HCT116 (cell line): ENCODE measurements at regions not wholly inside any gene's neighbourhood (a gene's known extent, or its start where the extent isn't known, plus 50 kb on each side); places are given as distances from the start of the nearest gene placed in this dataset.

Experiments
- ATAC-seq: fragments of 200-7000 bp; cut with Tn5 transposase; 2 replicates; pipeline ENCODE4 v1.9.1; 2020; ENCODE audit warnings: mild to moderate bottlenecking, moderate library complexity
- BruUV-seq: library from RNA; stranded (reverse); fragments of 400-500 nt; replicated peaks from 2 replicates; lab custom pipeline; 2021; lab: Mats Ljungman, UMichigan
- CTCF ChIA-PET: fragments of 300-600 bp; sonication (Branson Sonifier 250); formaldehyde crosslinking; loops from one replicate; lab custom pipeline; 2021; ENCODE audit warnings: antibody characterized with exemption; lab: Charles Lee
- POLR2A ChIA-PET: fragments of 300-600, 350-600 bp; sonication (Branson Sonifier 250); formaldehyde crosslinking; loops from one replicate; lab custom pipeline; 2021; ENCODE audit warnings: antibody characterized with exemption; lab: Charles Lee
- RAD21 ChIA-PET, 2 experiments: fragments of 300-600 bp; sonication (Branson Sonifier 250); formaldehyde crosslinking; loops; one replicate each; lab custom pipeline; 2023; ENCODE audit warnings: low total read pairs in 2 of 2; ENCODE audit not compliant: uncharacterized antibody in 2 of 2, unreplicated experiment in 2 of 2, low non-redundant PET in 1 of 2; lab: Charles Lee
- DNase-seq: peaks from one replicate; pipeline ENCODE4 v3.0.0-alpha.2; 2010; ENCODE audit warnings: low read depth, low spot score
- H2AFZ ChIP-seq: fragments of 200-600 bp; shearing (Covaris generic), sonication (generic); 2 replicates; pipeline ENCODE4 v1.6.1; 2017; ENCODE audit warnings: low read depth, mixed run types, mixed read lengths, antibody characterized with exemption, low read length; ENCODE audit not compliant: poor library complexity, severe bottlenecking
- H3K27ac ChIP-seq: 2 replicates; pipeline ENCODE4 v1.5.1; 2012; ENCODE audit warnings: low read depth, low read length
- H3K27me3 ChIP-seq: fragments of 200-600 bp; sonication (generic); 2 replicates; pipeline ENCODE4 v1.6.1; 2016; ENCODE audit warnings: mixed run types, low read length, mixed read lengths; ENCODE audit not compliant: insufficient read depth
- H3K36me3 ChIP-seq, 2 experiments: fragments of 200-500 bp in 1 of 2; fragments of 200-600 bp in 1 of 2; sonication (Bioruptor generic) in 1 of 2; sonication (generic) in 1 of 2; 2 replicates each; pipeline versions ENCODE4 v1.5.1 to v1.6.1; 2014 to 2016; ENCODE audit warnings: low read length in 2 of 2, inconsistent platforms in 1 of 2, mixed read lengths in 1 of 2, mixed run types in 1 of 2; ENCODE audit not compliant: insufficient read depth in 2 of 2, control insufficient read depth in 1 of 2
- H3K4me1 ChIP-seq, 2 experiments: fragments of 200-600 bp in 1 of 2; sonication (generic) in 1 of 2; 2 replicates each; pipeline versions ENCODE4 v1.5.1 to v1.6.1; 2012 to 2017; ENCODE audit warnings: low read length in 2 of 2, inconsistent platforms in 1 of 2, mild to moderate bottlenecking in 1 of 2, mixed read lengths in 1 of 2, mixed run types in 1 of 2, moderate library complexity in 1 of 2; ENCODE audit not compliant: insufficient read depth in 2 of 2, control insufficient read depth in 1 of 2
- H3K4me2 ChIP-seq: fragments of 200-600 bp; sonication (generic); 2 replicates; pipeline ENCODE4 v1.6.1; 2017; ENCODE audit warnings: mixed run types, low read length, mixed read lengths
- H3K4me3 ChIP-seq, 2 experiments: fragments of 200-600 bp in 1 of 2; sonication (generic) in 1 of 2; replicated peaks in 1 of 2; 2 replicates each; pipeline ENCODE4 v1.5.1; 2011 to 2016; ENCODE audit warnings: low read length in 2 of 2, control low read depth in 1 of 2, low read depth in 1 of 2, mild to moderate bottlenecking in 1 of 2, mixed read lengths in 1 of 2, mixed run types in 1 of 2
- H3K79me2 ChIP-seq: fragments of 200-600 bp; sonication (generic); 2 replicates; pipeline ENCODE4 v1.6.1; 2017; ENCODE audit warnings: mild to moderate bottlenecking, mixed run types, low read length, moderate library complexity, mixed read lengths; ENCODE audit not compliant: insufficient read depth
- H3K9ac ChIP-seq: fragments of 200-600 bp; sonication (generic); 2 replicates; pipeline ENCODE4 v1.6.1; 2016; ENCODE audit warnings: low read length, mixed read lengths
- H3K9me2 ChIP-seq: fragments of 200-600 bp; sonication (generic), shearing (Covaris generic); 2 replicates; pipeline ENCODE4 v1.6.1; 2017; ENCODE audit warnings: mixed run types, mild to moderate bottlenecking, moderate library complexity; ENCODE audit not compliant: insufficient read depth
- H3K9me3 ChIP-seq, 2 experiments: fragments of 200-500 bp in 1 of 2; fragments of 200-600 bp in 1 of 2; sonication (Bioruptor generic) in 1 of 2; sonication (generic) in 1 of 2; 2 replicates each; pipeline ENCODE4 v1.6.1; 2014 to 2017; ENCODE audit warnings: low read length in 2 of 2, mixed read lengths in 2 of 2, inconsistent platforms in 1 of 2, low read depth in 1 of 2, mild to moderate bottlenecking in 1 of 2, mixed run types in 1 of 2, moderate library complexity in 1 of 2; ENCODE audit not compliant: control insufficient read depth in 1 of 2, insufficient read depth in 1 of 2
- H4K20me1 ChIP-seq: fragments of 200-600 bp; sonication (generic), shearing (Covaris generic); 2 replicates; pipeline ENCODE4 v1.6.1; 2017; ENCODE audit warnings: mixed run types, mild to moderate bottlenecking, moderate library complexity; ENCODE audit not compliant: insufficient read depth
- CBX3 ChIP-seq: IDR thresholded peaks from 2 replicates; pipeline ENCODE4 v1.6.1; 2012; ENCODE audit warnings: low read depth
- CEBPB ChIP-seq: IDR thresholded peaks from 2 replicates; pipeline ENCODE4 v1.6.1; 2012; ENCODE audit warnings: low read depth
- ELF1 ChIP-seq: IDR thresholded peaks from 2 replicates; pipeline ENCODE4 v1.6.1; 2012; ENCODE audit warnings: low read depth, borderline replicate concordance
- EZH2 ChIP-seq: fragments of 200-600 bp; sonication (generic); IDR thresholded peaks from 2 replicates; pipeline ENCODE4 v1.6.1; 2017; ENCODE audit warnings: antibody characterized with exemption, mixed run types
- JUND ChIP-seq: IDR thresholded peaks from 2 replicates; pipeline ENCODE4 v1.6.1; 2012
- POLR2AphosphoS5 ChIP-seq: IDR thresholded peaks from 2 replicates; pipeline ENCODE4 v1.6.1; 2011; ENCODE audit warnings: mild to moderate bottlenecking, low read depth, low read length, moderate library complexity
- RAD21 ChIP-seq: IDR thresholded peaks from 2 replicates; pipeline ENCODE4 v1.6.1; 2012; ENCODE audit warnings: low read depth, mild to moderate bottlenecking
- SIN3A ChIP-seq: IDR thresholded peaks from 2 replicates; pipeline ENCODE4 v1.6.1; 2012; ENCODE audit warnings: low read depth
- SRF ChIP-seq: IDR thresholded peaks from 2 replicates; pipeline ENCODE4 v1.6.1; 2012; ENCODE audit warnings: low read depth
- TCF7L2 ChIP-seq: IDR thresholded peaks from 2 replicates; pipeline ENCODE4 v1.7.0; 2011; ENCODE audit warnings: borderline replicate concordance, inconsistent platforms; ENCODE audit not compliant: insufficient read depth, insufficient read length; ENCODE audit errors: extremely low read depth
- YY1 ChIP-seq: IDR thresholded peaks from 2 replicates; pipeline ENCODE4 v1.6.1; 2011; ENCODE audit warnings: low read length, low read depth, moderate library complexity, mild to moderate bottlenecking; ENCODE audit not compliant: insufficient replicate concordance; ENCODE audit errors: extremely low read depth
- ZNF274 ChIP-seq: fragments of 200-500 bp; sonication (Bioruptor generic); IDR thresholded peaks from 2 replicates; pipeline ENCODE4 v1.6.1; 2014; ENCODE audit warnings: mild to moderate bottlenecking, low read depth, low read length, inconsistent platforms
- intact Hi-C: fragments of 100-400 bp; cut with micrococcal nuclease; formaldehyde crosslinking; loops from 2 replicates; pipeline ENCODE4 v1.10.0; 2022
- TF ChIP-seq, protein P1 (sequence below): IDR thresholded peaks from 2 replicates; pipeline ENCODE4 v1.6.1; 2012
- TF ChIP-seq, protein P2 (sequence below): IDR thresholded peaks from 2 replicates; pipeline ENCODE4 v1.6.1; 2011; ENCODE audit warnings: mild to moderate bottlenecking, low read length, moderate library complexity; ENCODE audit not compliant: insufficient replicate concordance; ENCODE audit errors: extremely low read depth
- TF ChIP-seq, protein P3 (sequence below): IDR thresholded peaks from 2 replicates; pipeline ENCODE4 v1.6.1; 2012; ENCODE audit warnings: low read depth

DNA sequence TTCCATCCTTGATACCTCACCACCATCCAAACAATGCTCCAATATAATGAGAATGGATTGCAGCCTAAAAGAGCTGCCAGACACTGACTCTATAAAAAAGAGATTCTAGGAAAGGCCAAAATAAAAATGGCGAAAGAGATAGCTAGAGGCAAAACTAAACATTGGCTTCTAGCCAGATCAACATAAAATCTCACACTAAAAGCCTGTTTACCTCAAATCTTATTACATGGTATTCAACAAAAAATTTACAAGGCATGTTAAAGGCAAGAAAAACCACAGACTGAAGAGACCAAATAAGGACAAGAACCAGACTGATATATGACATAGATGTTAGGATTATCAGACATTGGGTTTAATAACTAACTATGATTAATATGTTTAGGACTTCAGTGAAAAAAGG, 1127.0 kb downstream of the DNAJB9 start:
- ChIA-PET RAD21 (no interaction called here), POLR2A (no interaction called here), CTCF (no interaction called here)
- Histone ChIP-seq H3K79me2 (no peaks in the 10 kb centered on the region), H3K4me1 (no peaks in the 10 kb centered on the region), H3K36me3 (no peaks in the 10 kb centered on the region), H2AFZ (no peak overlapping the region), H3K4me3 (no peak overlapping the region), H3K27me3 (no peaks in the 10 kb centered on the region), H4K20me1 (no peaks in the 10 kb centered on the region), H3K9me3 (no peaks in the 10 kb centered on the region; a peak in 1 of 4 replicates), H3K4me2 (no peak overlapping the region), H3K27ac (no peak overlapping the region), H3K9ac (no peak overlapping the region), H3K9me2 (0 out of 2 replicates have a peak, but pooled peaks cover 3% of the 10 kb centered on the region)
- DNase-seq (no peak), ATAC-seq (no peak)
- intact Hi-C loops = no loop called here
- TF ChIP-seq CEBPB = no peak
- TF ChIP-seq POLR2AphosphoS5 = no peak
- no peak for TF ChIP-seq ZNF274
- no peak for TF ChIP-seq YY1
- no peak for TF ChIP-seq SRF
- TF ChIP-seq EZH2 = no peak
- no peak for TF ChIP-seq ELF1
- TF ChIP-seq CBX3 = no peak
- TF ChIP-seq RAD21 = no peak
- TF ChIP-seq, protein P1, sequence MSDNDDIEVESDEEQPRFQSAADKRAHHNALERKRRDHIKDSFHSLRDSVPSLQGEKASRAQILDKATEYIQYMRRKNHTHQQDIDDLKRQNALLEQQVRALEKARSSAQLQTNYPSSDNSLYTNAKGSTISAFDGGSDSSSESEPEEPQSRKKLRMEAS = no peak
- TF ChIP-seq JUND = no peak
- TF ChIP-seq, protein P2, sequence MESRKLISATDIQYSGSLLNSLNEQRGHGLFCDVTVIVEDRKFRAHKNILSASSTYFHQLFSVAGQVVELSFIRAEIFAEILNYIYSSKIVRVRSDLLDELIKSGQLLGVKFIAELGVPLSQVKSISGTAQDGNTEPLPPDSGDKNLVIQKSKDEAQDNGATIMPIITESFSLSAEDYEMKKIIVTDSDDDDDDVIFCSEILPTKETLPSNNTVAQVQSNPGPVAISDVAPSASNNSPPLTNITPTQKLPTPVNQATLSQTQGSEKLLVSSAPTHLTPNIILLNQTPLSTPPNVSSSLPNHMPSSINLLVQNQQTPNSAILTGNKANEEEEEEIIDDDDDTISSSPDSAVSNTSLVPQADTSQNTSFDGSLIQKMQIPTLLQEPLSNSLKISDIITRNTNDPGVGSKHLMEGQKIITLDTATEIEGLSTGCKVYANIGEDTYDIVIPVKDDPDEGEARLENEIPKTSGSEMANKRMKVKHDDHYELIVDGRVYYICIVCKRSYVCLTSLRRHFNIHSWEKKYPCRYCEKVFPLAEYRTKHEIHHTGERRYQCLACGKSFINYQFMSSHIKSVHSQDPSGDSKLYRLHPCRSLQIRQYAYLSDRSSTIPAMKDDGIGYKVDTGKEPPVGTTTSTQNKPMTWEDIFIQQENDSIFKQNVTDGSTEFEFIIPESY = no peak
- TF ChIP-seq, protein P3, sequence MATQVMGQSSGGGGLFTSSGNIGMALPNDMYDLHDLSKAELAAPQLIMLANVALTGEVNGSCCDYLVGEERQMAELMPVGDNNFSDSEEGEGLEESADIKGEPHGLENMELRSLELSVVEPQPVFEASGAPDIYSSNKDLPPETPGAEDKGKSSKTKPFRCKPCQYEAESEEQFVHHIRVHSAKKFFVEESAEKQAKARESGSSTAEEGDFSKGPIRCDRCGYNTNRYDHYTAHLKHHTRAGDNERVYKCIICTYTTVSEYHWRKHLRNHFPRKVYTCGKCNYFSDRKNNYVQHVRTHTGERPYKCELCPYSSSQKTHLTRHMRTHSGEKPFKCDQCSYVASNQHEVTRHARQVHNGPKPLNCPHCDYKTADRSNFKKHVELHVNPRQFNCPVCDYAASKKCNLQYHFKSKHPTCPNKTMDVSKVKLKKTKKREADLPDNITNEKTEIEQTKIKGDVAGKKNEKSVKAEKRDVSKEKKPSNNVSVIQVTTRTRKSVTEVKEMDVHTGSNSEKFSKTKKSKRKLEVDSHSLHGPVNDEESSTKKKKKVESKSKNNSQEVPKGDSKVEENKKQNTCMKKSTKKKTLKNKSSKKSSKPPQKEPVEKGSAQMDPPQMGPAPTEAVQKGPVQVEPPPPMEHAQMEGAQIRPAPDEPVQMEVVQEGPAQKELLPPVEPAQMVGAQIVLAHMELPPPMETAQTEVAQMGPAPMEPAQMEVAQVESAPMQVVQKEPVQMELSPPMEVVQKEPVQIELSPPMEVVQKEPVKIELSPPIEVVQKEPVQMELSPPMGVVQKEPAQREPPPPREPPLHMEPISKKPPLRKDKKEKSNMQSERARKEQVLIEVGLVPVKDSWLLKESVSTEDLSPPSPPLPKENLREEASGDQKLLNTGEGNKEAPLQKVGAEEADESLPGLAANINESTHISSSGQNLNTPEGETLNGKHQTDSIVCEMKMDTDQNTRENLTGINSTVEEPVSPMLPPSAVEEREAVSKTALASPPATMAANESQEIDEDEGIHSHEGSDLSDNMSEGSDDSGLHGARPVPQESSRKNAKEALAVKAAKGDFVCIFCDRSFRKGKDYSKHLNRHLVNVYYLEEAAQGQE = no peak
- TF ChIP-seq SIN3A = no peak
- TF ChIP-seq TCF7L2 = no peak
- BruUV-seq = no TSS peak
